ENCODE measurements at regions not wholly inside any gene's neighbourhood (a gene's known extent, or its start where the extent isn't known, plus 50 kb on each side); places are given as distances from the start of the nearest gene placed in this dataset.

DNA sequence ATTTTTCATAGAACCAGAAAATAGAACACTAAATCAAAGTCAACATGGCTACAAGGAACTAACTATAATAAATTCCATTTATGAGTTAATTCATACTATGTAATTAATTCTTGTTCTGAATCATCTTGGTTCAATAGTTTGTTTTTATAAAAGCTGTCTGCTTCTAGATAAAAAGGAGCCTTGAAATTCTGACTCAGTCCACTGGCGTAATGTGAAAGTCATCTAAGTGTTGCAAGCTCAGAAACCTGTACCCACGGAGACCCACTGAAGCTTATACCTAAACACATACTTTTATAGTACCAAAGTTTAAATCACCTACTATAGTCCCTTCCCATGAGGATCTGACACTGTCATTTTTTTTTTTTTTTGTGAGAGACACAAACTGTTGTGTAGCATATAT is 489.4 kb downstream of the SEMA3D start:
- TF ChIP-seq FOXM1 (IDR thresholded peaks at IDR 0.05; ENCODE audit: borderline replicate concordance) (no peak), SP1 (IDR thresholded peaks at IDR 0.05) (no peak), ZNF384 (IDR thresholded peaks at IDR 0.05) (no peak), SUZ12 (IDR thresholded peaks at IDR 0.05) (no peak)

All from HEK293T (cell line).